ENCODE measurements at regions not wholly inside any gene's neighbourhood (a gene's known extent, or its start where the extent isn't known, plus 50 kb on each side); places are given as distances from the start of the nearest gene placed in this dataset.

DNA sequence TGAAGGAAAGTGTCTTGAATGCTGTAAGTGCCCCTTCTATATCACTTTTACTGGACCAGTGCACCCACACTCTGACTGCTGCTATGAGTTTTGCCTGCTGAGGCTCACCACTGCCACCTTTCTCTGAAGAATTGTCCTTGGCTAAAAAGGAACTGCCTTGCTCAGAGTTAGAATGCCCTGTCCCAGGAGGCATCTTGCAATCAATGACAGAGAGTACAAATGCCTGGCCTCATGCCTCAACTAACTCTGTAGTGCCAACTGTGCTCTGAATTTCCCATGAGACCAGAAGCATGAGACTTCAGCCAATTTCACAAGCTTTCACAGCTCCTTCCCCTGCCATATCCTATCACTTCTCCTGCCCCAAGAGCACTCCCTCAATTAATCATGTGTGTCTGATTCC lies 569.7 kb downstream of the ZNF608 start:
- TF ChIP-seq POLR2AphosphoS5 (IDR thresholded peaks at IDR 0.05; ENCODE audit: low read depth, low read length) = no peak
- no peak for TF ChIP-seq REST (IDR thresholded peaks at IDR 0.05; ENCODE audit: insufficient read depth in 1 of 2, low read depth in 2 of 2, low read length in 2 of 2)
- TF ChIP-seq SIN3A (IDR thresholded peaks at IDR 0.05; ENCODE audit: borderline replicate concordance, insufficient read depth, low read length) = no peak
- TF ChIP-seq FOXP2 (optimal IDR thresholded peaks at IDR 0.05; ENCODE audit: borderline replicate concordance, extremely low read depth, extremely low read length, insufficient read depth) = no peak

DNA sequence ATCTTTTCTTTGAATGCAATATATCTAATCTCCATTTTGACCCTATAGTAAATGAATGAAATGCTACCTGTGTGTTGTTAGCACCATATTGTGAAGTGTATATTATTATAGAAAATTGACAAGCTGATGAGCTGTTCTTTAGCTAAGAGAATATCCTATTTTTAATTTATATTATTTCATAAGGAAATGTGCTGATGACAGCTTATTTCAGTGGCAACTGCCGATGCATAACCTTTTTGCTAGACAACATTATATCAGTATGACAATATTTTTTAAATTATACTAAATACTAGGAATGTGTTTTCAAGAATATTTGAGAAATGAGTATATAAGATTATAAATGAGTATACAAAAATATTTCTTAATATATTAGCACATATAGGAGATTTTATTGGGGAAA lies 573.1 kb downstream of the ZNF608 start:
- TF ChIP-seq REST (IDR thresholded peaks at IDR 0.05; ENCODE audit: insufficient read depth in 1 of 2, low read depth in 2 of 2, low read length in 2 of 2) (no peak), FOXP2 (optimal IDR thresholded peaks at IDR 0.05; ENCODE audit: borderline replicate concordance, extremely low read depth, extremely low read length, insufficient read depth) (no peak), SIN3A (IDR thresholded peaks at IDR 0.05; ENCODE audit: borderline replicate concordance, insufficient read depth, low read length) (no peak), TAF1 (IDR thresholded peaks at IDR 0.05; ENCODE audit: borderline replicate concordance, insufficient read depth, low read length) (no peak), POLR2AphosphoS5 (IDR thresholded peaks at IDR 0.05; ENCODE audit: low read depth, low read length) (no peak)

- TF ChIP-seq SIN3A (IDR thresholded peaks at IDR 0.05; ENCODE audit: borderline replicate concordance, insufficient read depth, low read length) (no peak), POLR2AphosphoS5 (IDR thresholded peaks at IDR 0.05; ENCODE audit: low read depth, low read length) (no peak), FOXP2 (optimal IDR thresholded peaks at IDR 0.05; ENCODE audit: borderline replicate concordance, extremely low read depth, extremely low read length, insufficient read depth) (no peak), REST (IDR thresholded peaks at IDR 0.05; ENCODE audit: insufficient read depth in 1 of 2, low read depth in 2 of 2, low read length in 2 of 2) (no peak), TAF1 (IDR thresholded peaks at IDR 0.05; ENCODE audit: borderline replicate concordance, insufficient read depth, low read length) (no peak)
Measured at GRCh38 chr5:124172389-124173003, 573.9 kb downstream of the ZNF608 start.

DNA sequence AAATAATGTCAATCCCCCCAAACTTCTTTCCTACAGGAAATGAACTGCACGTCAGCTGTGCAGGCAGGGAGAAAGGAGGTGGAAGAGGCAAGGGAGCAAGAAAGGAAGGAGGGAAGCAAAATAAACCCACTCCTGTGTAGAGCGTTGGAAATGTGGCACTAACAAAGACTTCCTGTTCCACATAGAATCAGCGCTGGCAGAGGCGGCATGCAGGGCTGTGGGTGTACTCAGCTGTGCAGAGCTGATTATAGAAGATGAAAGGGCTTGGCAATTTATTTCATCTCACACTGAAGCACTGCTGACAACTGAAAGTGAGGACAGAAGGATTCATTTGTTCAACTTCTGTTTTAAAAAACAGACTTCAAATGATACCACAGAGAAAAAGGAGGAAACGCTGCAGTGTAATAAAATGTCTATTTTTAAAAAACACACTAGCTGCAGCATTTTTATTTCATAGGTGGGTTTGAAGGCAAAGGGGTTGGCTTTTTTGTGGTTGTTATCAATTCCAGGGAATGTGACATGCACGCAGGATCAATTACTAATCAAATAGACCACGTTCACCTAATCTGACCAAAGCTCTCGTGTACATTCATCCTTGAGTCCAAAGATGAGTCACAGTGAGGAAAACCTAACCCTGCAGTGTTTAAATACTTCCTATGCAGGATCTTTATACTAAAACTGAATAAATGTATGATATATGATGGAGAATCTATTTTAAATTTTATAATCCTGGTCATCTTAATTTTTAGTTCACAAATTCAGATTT lies 583.5 kb downstream of the ZNF608 start:
- TF ChIP-seq POLR2AphosphoS5 (IDR thresholded peaks at IDR 0.05; ENCODE audit: low read depth, low read length) (no peak), TAF1 (IDR thresholded peaks at IDR 0.05; ENCODE audit: borderline replicate concordance, insufficient read depth, low read length) (no peak), REST (IDR thresholded peaks at IDR 0.05; ENCODE audit: insufficient read depth in 1 of 2, low read depth in 2 of 2, low read length in 2 of 2) (no peak)
